ENCODE measurements at regions not wholly inside any gene's neighbourhood (a gene's known extent, or its start where the extent isn't known, plus 50 kb on each side); places are given as distances from the start of the nearest gene placed in this dataset.

DNA sequence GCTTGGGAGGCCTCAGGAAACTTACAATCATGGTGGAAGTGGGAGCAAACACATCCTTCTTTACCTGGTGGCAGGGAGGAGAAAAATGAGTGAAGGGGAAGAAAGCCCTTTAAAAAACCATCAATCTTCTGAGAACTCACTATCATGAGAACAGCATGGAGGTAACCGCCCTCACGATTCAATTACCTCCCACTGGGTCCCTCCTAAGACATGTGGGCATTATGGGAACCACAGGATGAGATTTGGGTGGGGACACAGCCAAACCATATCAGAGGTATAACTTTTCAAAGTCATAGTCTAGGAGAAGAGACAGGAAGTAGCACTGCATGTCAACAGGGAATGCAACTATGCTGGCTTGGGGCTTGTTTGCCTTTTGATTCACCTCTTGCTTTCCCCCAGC, 59.9 kb upstream of the DTNBP1 start:
- TF ChIP-seq POLR2AphosphoS5 (IDR thresholded peaks at IDR 0.05; ENCODE audit: low read depth, low read length): no peak
- TF ChIP-seq, protein P1, sequence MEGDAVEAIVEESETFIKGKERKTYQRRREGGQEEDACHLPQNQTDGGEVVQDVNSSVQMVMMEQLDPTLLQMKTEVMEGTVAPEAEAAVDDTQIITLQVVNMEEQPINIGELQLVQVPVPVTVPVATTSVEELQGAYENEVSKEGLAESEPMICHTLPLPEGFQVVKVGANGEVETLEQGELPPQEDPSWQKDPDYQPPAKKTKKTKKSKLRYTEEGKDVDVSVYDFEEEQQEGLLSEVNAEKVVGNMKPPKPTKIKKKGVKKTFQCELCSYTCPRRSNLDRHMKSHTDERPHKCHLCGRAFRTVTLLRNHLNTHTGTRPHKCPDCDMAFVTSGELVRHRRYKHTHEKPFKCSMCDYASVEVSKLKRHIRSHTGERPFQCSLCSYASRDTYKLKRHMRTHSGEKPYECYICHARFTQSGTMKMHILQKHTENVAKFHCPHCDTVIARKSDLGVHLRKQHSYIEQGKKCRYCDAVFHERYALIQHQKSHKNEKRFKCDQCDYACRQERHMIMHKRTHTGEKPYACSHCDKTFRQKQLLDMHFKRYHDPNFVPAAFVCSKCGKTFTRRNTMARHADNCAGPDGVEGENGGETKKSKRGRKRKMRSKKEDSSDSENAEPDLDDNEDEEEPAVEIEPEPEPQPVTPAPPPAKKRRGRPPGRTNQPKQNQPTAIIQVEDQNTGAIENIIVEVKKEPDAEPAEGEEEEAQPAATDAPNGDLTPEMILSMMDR (IDR thresholded peaks at IDR 0.05): no peak

All from Panc1 (cell line).